ENCODE measurements at regions not wholly inside any gene's neighbourhood (a gene's known extent, or its start where the extent isn't known, plus 50 kb on each side); places are given as distances from the start of the nearest gene placed in this dataset.

GRCh38 chr5:130740047-130740569 lies 424.9 kb downstream of the HINT1 start:
- Mint-ChIP-seq H3K27me3 (ENCODE audit: low read depth) (no peaks in the 10 kb centered on the region), H3K27ac (no peak overlapping the region), H3K9me3 (peaks cover 45% of the 10 kb centered on the region), H3K4me1 (peaks cover 3% of the 10 kb centered on the region; the same call in 1 of the 2 replicates), H3K4me3 (no peak overlapping the region), H3K36me3 (peaks cover 22% of the 10 kb centered on the region)
- ChIA-PET POLR2A (no interaction called here), CTCF (no interaction called here)
- DNase-seq (ENCODE audit: low spot score) (no peak), ATAC-seq (no peak)
- TF ChIP-seq ELF4 (CRISPR knock-in tag; IDR thresholded peaks at IDR 0.05; ENCODE audit: low read depth) = no peak
- TF ChIP-seq ZNF671 (CRISPR knock-in tag; IDR thresholded peaks at IDR 0.05) = no peak
- TF ChIP-seq FOXP4 (CRISPR knock-in tag; IDR thresholded peaks at IDR 0.05) = no peak
- TF ChIP-seq OVOL2 (CRISPR knock-in tag; IDR thresholded peaks at IDR 0.05; ENCODE audit: borderline replicate concordance) = no peak
- TF ChIP-seq ZNF219 (CRISPR knock-in tag; IDR thresholded peaks at IDR 0.05; ENCODE audit: borderline replicate concordance) = no peak
- TF ChIP-seq ZNF416 (CRISPR knock-in tag; IDR thresholded peaks at IDR 0.05) = no peak
- TF ChIP-seq ZBTB43 (CRISPR knock-in tag; IDR thresholded peaks at IDR 0.05) = no peak
- TF ChIP-seq MLX (CRISPR knock-in tag; IDR thresholded peaks at IDR 0.05) = no peak
- no peak for TF ChIP-seq ATF1 (CRISPR knock-in tag; IDR thresholded peaks at IDR 0.05)

GRCh38 chr5:130731839-130732238 lies 433.2 kb downstream of the HINT1 start:
- Mint-ChIP-seq H3K9me3 (peaks cover 6% of the 10 kb centered on the region), H3K27me3 (ENCODE audit: low read depth) (no peaks in the 10 kb centered on the region), H3K36me3 (peaks cover 3% of the 10 kb centered on the region), H3K27ac (peak overlapping the region; percentile 13; the same call in 1 of the 2 replicates), H3K4me1 (peaks cover 22% of the 10 kb centered on the region), H3K4me3 (peak overlapping the region; percentile 68)
- CTCF ChIA-PET = no interaction called here
- POLR2A ChIA-PET = no interaction called here
- TF ChIP-seq OVOL2 (CRISPR knock-in tag; IDR thresholded peaks at IDR 0.05; ENCODE audit: borderline replicate concordance) (no peak), GTF2I (CRISPR knock-in tag; conservative IDR thresholded peaks at IDR 0.05) (no peak), ATF2 (CRISPR knock-in tag; IDR thresholded peaks at IDR 0.05; ENCODE audit: borderline replicate concordance, low read depth) (no peak), ZMAT4 (CRISPR knock-in tag; IDR thresholded peaks at IDR 0.05) (no peak), SMAD4 (CRISPR knock-in tag; IDR thresholded peaks at IDR 0.05) (no peak), JAZF1 (CRISPR knock-in tag; IDR thresholded peaks at IDR 0.05) (no peak), STAT6 (CRISPR knock-in tag; conservative IDR thresholded peaks at IDR 0.05; ENCODE audit: low read depth) (no peak)
- DNase-seq (ENCODE audit: low spot score) (no peak), ATAC-seq (no peak)
